Mesendoderm (in vitro differentiated cells): ENCODE measurements at regions not wholly inside any gene's neighbourhood (a gene's known extent, or its start where the extent isn't known, plus 50 kb on each side); places are given as distances from the start of the nearest gene placed in this dataset.

Experiments used
- DNase-seq: peaks from one replicate; pipeline ENCODE4 v3.0.0; 2013
- H2AK5ac ChIP-seq: 2 replicates; pipeline ENCODE4 v1.6.1; 2013; ENCODE audit warnings: low read length, inconsistent platforms
- H2BK120ac ChIP-seq: 2 replicates; pipeline ENCODE4 v1.6.1; 2013; ENCODE audit warnings: low read depth, mild to moderate bottlenecking, low read length, moderate library complexity, mixed read lengths
- H2BK15ac ChIP-seq: replicated peaks from 2 replicates; pipeline ENCODE4 v1.6.1; 2013; ENCODE audit warnings: low read depth, mild to moderate bottlenecking, moderate library complexity
- H2BK5ac ChIP-seq: 2 replicates; pipeline ENCODE4 v1.6.1; 2013; ENCODE audit warnings: low read length, inconsistent platforms
- H3K18ac ChIP-seq: 2 replicates; pipeline ENCODE4 v1.6.1; 2013; ENCODE audit warnings: mild to moderate bottlenecking, low read length, mixed read lengths
- H3K23ac ChIP-seq: one replicate; pipeline ENCODE4 v1.6.1; 2013; ENCODE audit warnings: low read length
- H3K27ac ChIP-seq: 2 replicates; pipeline ENCODE4 v1.5.1; 2013; ENCODE audit warnings: low read depth, mild to moderate bottlenecking, inconsistent platforms, low read length, moderate library complexity
- H3K27me3 ChIP-seq: 2 replicates; pipeline ENCODE4 v1.6.1; 2013; ENCODE audit warnings: low read length, control low read depth, mild to moderate bottlenecking, inconsistent platforms; ENCODE audit not compliant: insufficient read depth, poor library complexity
- H3K36me3 ChIP-seq: 2 replicates; pipeline ENCODE4 v1.6.1; 2013; ENCODE audit warnings: low read length, inconsistent platforms; ENCODE audit not compliant: control insufficient read depth, insufficient read depth
- H3K4ac ChIP-seq: one replicate; pipeline ENCODE4 v1.6.1; 2013; ENCODE audit warnings: low read depth, mild to moderate bottlenecking, low read length, moderate library complexity
- H3K4me1 ChIP-seq: 2 replicates; pipeline ENCODE4 v1.6.1; 2013; ENCODE audit warnings: low read depth, low read length, inconsistent platforms; ENCODE audit not compliant: control insufficient read depth
- H3K4me2 ChIP-seq: 2 replicates; pipeline ENCODE4 v1.6.1; 2013; ENCODE audit warnings: low read length
- H3K4me3 ChIP-seq: 2 replicates; pipeline ENCODE4 v1.5.1; 2013; ENCODE audit warnings: mild to moderate bottlenecking, low read length
- H3K56ac ChIP-seq: one replicate; pipeline ENCODE4 v1.6.1; 2013; ENCODE audit warnings: low read length
- H3K79me1 ChIP-seq: 2 replicates; pipeline ENCODE4 v1.6.1; 2013; ENCODE audit warnings: low read length, inconsistent platforms
- H3K79me2 ChIP-seq: 2 replicates; pipeline ENCODE4 v1.6.1; 2013; ENCODE audit warnings: mild to moderate bottlenecking, low read length; ENCODE audit not compliant: control insufficient read depth, insufficient read depth
- H3K9ac ChIP-seq: 2 replicates; pipeline ENCODE4 v1.6.1; 2013; ENCODE audit warnings: low read length, inconsistent platforms
- H4K5ac ChIP-seq: one replicate; pipeline ENCODE4 v1.6.1; 2013; ENCODE audit warnings: low read length
- H4K8ac ChIP-seq: one replicate; pipeline ENCODE4 v1.6.1; 2013; ENCODE audit warnings: low read depth, mild to moderate bottlenecking, control low read depth, low read length, moderate library complexity
- WGBS: extraction: QIAGEN DNeasy Blood & Tissue Kit; methylation state at CpG from one replicate; pipeline ENCODE4 v1.1.7; 2013; ENCODE audit warnings: low lambda C conversion rate, missing lambda C conversion rate; ENCODE audit not compliant: insufficient coverage; ENCODE audit errors: extremely low coverage; 5-methylcytosine and 5-hydroxymethylcytosine counted together

DNA sequence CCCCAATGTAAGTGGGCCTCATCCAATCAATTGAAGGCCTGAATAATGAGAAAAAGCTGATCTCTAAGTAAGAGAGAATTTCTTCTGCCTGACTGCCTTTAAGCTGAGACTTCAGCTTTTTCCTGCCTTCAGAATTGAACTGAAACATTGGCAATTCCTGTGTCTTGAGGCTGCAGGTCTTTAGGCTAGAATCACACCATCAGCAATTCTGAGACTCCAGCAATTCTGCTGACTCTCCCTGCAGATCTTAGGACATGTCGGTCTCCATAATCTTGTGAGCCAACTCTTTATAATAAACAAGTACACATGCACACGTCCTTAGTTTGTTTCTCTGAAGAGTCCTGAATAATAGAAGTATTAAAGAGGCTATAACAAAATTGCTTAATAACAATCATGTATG lies 209.1 kb downstream of the FSIP2 start:
- H3K56ac ChIP-seq = no peak overlapping the region
- H3K4me2 ChIP-seq = no peak overlapping the region
- no peak overlapping the region for H3K18ac ChIP-seq
- H2BK120ac ChIP-seq = no peak overlapping the region
- H2AK5ac ChIP-seq = no peak overlapping the region
- no peaks in the 10 kb centered on the region for H3K79me1 ChIP-seq
- H3K4ac ChIP-seq = no peak overlapping the region
- H3K36me3 ChIP-seq = no peaks in the 10 kb centered on the region
- H3K4me1 ChIP-seq = no peaks in the 10 kb centered on the region
- H3K27ac ChIP-seq = no peak overlapping the region
- no peak overlapping the region for H4K8ac ChIP-seq
- WGBS = no CpG with 5 or more reads among the region's 2 CpGs
- no peak for DNase-seq
- no peak overlapping the region for H3K23ac ChIP-seq
- H3K27me3 ChIP-seq = no peaks in the 10 kb centered on the region
- H2BK5ac ChIP-seq = no peak overlapping the region
- no peak overlapping the region for H3K9ac ChIP-seq
- no peak overlapping the region for H3K4me3 ChIP-seq
- H2BK15ac ChIP-seq = no peak overlapping the region
- no peaks in the 10 kb centered on the region for H3K79me2 ChIP-seq
- no peak overlapping the region for H4K5ac ChIP-seq

DNA sequence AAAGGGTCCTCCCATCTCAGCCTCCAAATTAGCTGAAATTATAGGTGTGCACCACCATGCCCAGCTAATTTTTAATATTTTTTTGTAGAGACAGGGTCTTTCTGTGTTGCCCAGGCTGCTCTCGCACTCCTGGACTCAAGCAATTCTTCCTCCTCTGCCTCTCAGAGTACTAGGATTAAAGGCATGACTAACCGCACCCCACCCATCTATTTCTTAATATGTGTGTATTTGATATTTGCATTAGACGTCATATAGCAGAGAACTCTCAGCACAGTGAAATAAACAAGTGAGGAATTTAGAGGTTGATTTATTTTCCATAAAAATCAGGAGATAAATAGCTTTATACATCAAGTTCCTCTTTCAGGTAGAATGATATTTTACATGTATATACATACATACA lies 213.5 kb downstream of the FSIP2 start:
- Histone ChIP-seq H2BK15ac (no peak overlapping the region), H4K8ac (no peak overlapping the region), H3K56ac (no peak overlapping the region), H3K4me2 (no peak overlapping the region), H3K79me1 (no peaks in the 10 kb centered on the region), H4K5ac (no peak overlapping the region), H2BK120ac (no peak overlapping the region), H2BK5ac (no peak overlapping the region), H3K36me3 (no peaks in the 10 kb centered on the region), H3K27me3 (no peaks in the 10 kb centered on the region), H3K9ac (no peak overlapping the region), H3K79me2 (no peaks in the 10 kb centered on the region), H3K4me3 (no peak overlapping the region), H3K4me1 (no peaks in the 10 kb centered on the region), H2AK5ac (no peak overlapping the region), H3K27ac (no peak overlapping the region), H3K4ac (no peak overlapping the region), H3K18ac (no peak overlapping the region), H3K23ac (no peak overlapping the region)
- DNase-seq = no peak
- no CpG with 5 or more reads among the region's 3 CpGs for WGBS

DNA sequence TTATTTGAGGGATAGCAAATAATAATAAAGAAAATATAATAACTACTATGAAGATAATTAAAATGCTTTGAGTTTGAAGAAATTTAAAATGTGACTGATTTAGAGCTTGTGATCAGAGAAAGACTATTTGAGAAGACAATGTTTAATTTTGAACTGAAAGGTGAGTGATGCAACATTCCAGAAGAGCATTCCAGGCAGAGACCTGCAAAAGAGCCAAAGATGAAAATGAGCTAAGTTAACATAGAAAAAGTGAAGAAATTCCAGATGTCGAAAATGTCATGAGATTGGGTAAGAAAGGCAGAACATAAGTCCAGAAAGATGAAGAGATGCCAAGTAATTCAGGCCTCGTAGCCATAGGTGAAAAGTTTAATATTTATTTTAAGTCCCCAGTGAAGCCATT lies 215.8 kb downstream of the FSIP2 start:
- H3K56ac ChIP-seq = no peak overlapping the region
- H3K79me2 ChIP-seq = no peaks in the 10 kb centered on the region
- no peak overlapping the region for H2BK120ac ChIP-seq
- H3K79me1 ChIP-seq = no peaks in the 10 kb centered on the region
- H4K8ac ChIP-seq = no peak overlapping the region
- no peaks in the 10 kb centered on the region for H3K36me3 ChIP-seq
- no CpG with 5 or more reads among the region's 2 CpGs for WGBS
- H3K18ac ChIP-seq = no peak overlapping the region
- H2BK5ac ChIP-seq = no peak overlapping the region
- no peak overlapping the region for H2AK5ac ChIP-seq
- H3K4ac ChIP-seq = no peak overlapping the region
- H3K23ac ChIP-seq = no peak overlapping the region
- H3K9ac ChIP-seq = no peak overlapping the region
- H4K5ac ChIP-seq = no peak overlapping the region
- no peak overlapping the region for H3K4me3 ChIP-seq
- no peaks in the 10 kb centered on the region for H3K4me1 ChIP-seq
- H3K27me3 ChIP-seq = no peaks in the 10 kb centered on the region
- no peak overlapping the region for H3K27ac ChIP-seq
- H2BK15ac ChIP-seq = no peak overlapping the region
- H3K4me2 ChIP-seq = no peak overlapping the region
- no peak for DNase-seq

DNA sequence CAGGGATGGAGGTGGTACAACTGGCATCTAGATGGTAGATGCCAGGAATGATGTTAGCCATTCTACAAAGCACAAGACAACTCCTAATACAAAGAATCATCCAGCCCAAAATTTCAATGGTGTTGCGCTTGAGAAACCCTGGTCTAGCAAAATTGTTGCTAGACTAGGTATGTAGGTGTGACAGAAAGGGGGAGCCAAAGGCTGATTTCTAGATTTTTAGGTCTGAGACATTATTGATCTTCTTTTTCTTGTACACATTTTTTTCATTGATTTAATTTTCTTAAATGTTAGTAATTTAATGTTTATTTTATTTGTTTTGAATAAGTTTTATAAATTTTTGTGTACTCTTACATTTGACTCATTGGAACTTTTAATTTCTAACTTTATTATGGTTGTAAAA lies 216.4 kb downstream of the FSIP2 start:
- H3K4me1 ChIP-seq = no peaks in the 10 kb centered on the region
- H3K23ac ChIP-seq = no peak overlapping the region
- no peak overlapping the region for H2BK120ac ChIP-seq
- no peak overlapping the region for H3K4me2 ChIP-seq
- H3K79me1 ChIP-seq = no peaks in the 10 kb centered on the region
- H3K9ac ChIP-seq = no peak overlapping the region
- no peak overlapping the region for H2BK15ac ChIP-seq
- H3K36me3 ChIP-seq = no peaks in the 10 kb centered on the region
- H2AK5ac ChIP-seq = no peak overlapping the region
- DNase-seq = no peak
- no peak overlapping the region for H3K4me3 ChIP-seq
- H2BK5ac ChIP-seq = no peak overlapping the region
- H3K27me3 ChIP-seq = no peaks in the 10 kb centered on the region
- H3K18ac ChIP-seq = no peak overlapping the region
- H3K79me2 ChIP-seq = no peaks in the 10 kb centered on the region
- no CpG with 5 or more reads among the region's 1 CpG for WGBS
- no peak overlapping the region for H3K27ac ChIP-seq
- no peak overlapping the region for H4K8ac ChIP-seq
- H3K4ac ChIP-seq = no peak overlapping the region
- H3K56ac ChIP-seq = no peak overlapping the region
- H4K5ac ChIP-seq = no peak overlapping the region

DNA sequence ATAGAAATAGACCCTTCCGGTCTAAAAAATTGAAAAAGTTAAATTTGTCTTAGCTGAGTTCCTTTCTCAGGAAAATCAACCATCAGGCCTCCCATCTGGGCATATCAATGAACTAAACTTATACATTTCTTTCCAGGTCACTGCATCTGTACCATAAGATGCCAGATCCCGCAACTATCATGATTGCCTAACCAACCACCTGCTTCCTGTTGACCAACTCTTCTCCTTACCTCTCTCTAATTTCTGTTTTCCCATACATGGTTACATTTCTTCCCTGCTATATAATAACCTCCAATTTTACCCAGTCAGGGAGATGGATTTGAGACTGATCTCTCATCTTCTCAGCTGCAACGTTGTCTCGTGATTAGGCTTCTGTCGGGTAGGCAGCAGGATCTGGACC lies 228.7 kb downstream of the FSIP2 start:
- Histone ChIP-seq H3K27ac (no peak overlapping the region), H2BK15ac (no peak overlapping the region), H3K27me3 (no peaks in the 10 kb centered on the region), H3K79me2 (no peaks in the 10 kb centered on the region), H3K4me3 (no peak overlapping the region), H3K9ac (no peak overlapping the region), H2BK5ac (no peak overlapping the region), H2AK5ac (no peak overlapping the region), H3K4me2 (no peak overlapping the region), H4K8ac (no peak overlapping the region), H3K18ac (no peak overlapping the region), H3K4ac (no peak overlapping the region), H3K79me1 (no peaks in the 10 kb centered on the region), H3K23ac (no peak overlapping the region), H3K4me1 (no peaks in the 10 kb centered on the region), H3K56ac (no peak overlapping the region), H4K5ac (no peak overlapping the region), H3K36me3 (no peaks in the 10 kb centered on the region), H2BK120ac (no peak overlapping the region)
- DNase-seq = no peak
- WGBS = no CpG with 5 or more reads among the region's 5 CpGs

DNA sequence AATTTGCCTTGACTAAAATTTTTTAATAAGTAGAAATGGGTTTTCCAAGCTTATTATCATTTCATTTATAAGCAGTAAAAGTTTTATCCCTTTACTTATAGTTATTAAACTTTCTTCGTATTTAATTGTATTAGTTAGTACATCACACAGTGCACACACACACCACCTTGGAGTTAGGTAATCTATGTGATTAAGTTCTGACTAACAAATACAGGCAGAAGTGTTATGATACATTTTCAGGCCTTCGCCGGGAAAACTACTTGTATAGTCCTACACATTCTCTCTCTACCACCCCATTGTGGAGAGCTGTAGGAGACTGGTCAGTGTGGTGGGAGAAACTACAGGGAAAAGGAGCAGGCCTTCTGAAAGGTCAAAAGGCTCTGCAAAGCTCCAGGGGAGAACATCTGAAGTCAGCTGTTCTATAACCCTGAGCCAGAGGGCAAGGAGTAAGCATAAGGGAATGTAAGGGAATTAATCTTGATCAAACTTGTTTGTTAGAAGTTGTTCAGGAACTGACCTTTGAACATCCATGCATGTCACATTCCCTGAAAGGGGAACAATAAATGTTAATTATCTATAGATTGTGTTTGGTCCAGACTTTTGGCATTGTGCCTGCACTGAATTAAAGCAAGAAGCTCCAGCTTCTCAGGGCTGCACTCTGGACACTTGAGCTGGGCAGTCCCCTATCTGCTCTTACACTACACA lies 231.7 kb downstream of the FSIP2 start:
- H3K9ac ChIP-seq = no peak overlapping the region
- no peak overlapping the region for H3K4me2 ChIP-seq
- H3K79me1 ChIP-seq = no peaks in the 10 kb centered on the region
- DNase-seq = no peak
- H3K18ac ChIP-seq = no peak overlapping the region
- no peak overlapping the region for H4K8ac ChIP-seq
- no peak overlapping the region for H2BK5ac ChIP-seq
- H3K27ac ChIP-seq = no peak overlapping the region
- H2BK120ac ChIP-seq = no peak overlapping the region
- no peaks in the 10 kb centered on the region for H3K4me1 ChIP-seq
- no peak overlapping the region for H2BK15ac ChIP-seq
- no peak overlapping the region for H3K23ac ChIP-seq
- H3K4me3 ChIP-seq = no peak overlapping the region
- WGBS = no CpG with 5 or more reads among the region's 3 CpGs
- no peak overlapping the region for H2AK5ac ChIP-seq
- H3K27me3 ChIP-seq = no peaks in the 10 kb centered on the region
- H3K79me2 ChIP-seq = no peaks in the 10 kb centered on the region
- no peak overlapping the region for H4K5ac ChIP-seq
- H3K4ac ChIP-seq = no peak overlapping the region
- H3K36me3 ChIP-seq = no peaks in the 10 kb centered on the region
- H3K56ac ChIP-seq = no peak overlapping the region
